Sigmoid colon (tissue), 6 donors: ENCODE measurements at regions not wholly inside any gene's neighbourhood (a gene's known extent, or its start where the extent isn't known, plus 50 kb on each side); places are given as distances from the start of the nearest gene placed in this dataset.
"Not testable (repeated sequence)": the region's sequence is repeated elsewhere in the genome, so short reads cannot be mapped to it uniquely, and the experiment has no call there.

Experiments
- DNase-seq: peaks from one replicate; pipeline ENCODE4 v3.0.0-alpha.2; 2019
- H3K27ac ChIP-seq, 4 donors: fragments of 200-600 bp; sonication (generic); one replicate each; pipeline ENCODE4 v1.5.1; 2016 to 2019; ENCODE audit warnings: mild to moderate bottlenecking in 1 of 4
- H3K27me3 ChIP-seq, 3 donors: fragments of 200-600 bp; sonication (generic); one replicate each; pipeline ENCODE4 v1.5.1; 2019; ENCODE audit warnings: mild to moderate bottlenecking in 1 of 3
- H3K36me3 ChIP-seq, 4 donors: fragments of 200-600 bp; sonication (generic); one replicate each; pipeline ENCODE4 v1.5.1; 2016 to 2019
- H3K4me1 ChIP-seq, 4 donors: fragments of 200-600 bp; sonication (generic); one replicate each; pipeline ENCODE4 v1.5.1; 2017 to 2019
- H3K4me3 ChIP-seq, 4 donors: fragments of 200-600 bp; sonication (generic); one replicate each; pipeline ENCODE4 v1.5.1; 2017 to 2019; ENCODE audit warnings: mild to moderate bottlenecking in 2 of 4, moderate library complexity in 1 of 4
- H3K9me3 ChIP-seq, 4 donors: fragments of 200-600 bp in 3 of 4; sonication (generic) in 3 of 4; one replicate each; pipeline versions ENCODE4 v1.5.1 to v1.6.1; 2013 to 2019
- CTCF ChIP-seq, 4 experiments: fragments of 450-650 bp in 3 of 4; fragments of 200-600 bp in 1 of 4; IDR thresholded peaks; one replicate each; pipeline ENCODE4 v1.5.1; 2016 to 2019; ENCODE audit warnings: antibody characterized with exemption in 4 of 4, mild to moderate bottlenecking in 3 of 4, moderate library complexity in 2 of 4
- EP300 ChIP-seq, 4 donors: sonication (generic); formaldehyde crosslinking; IDR thresholded peaks; one replicate each; pipeline ENCODE4 v1.6.1; 2017; ENCODE audit warnings: antibody characterized with exemption in 4 of 4
- POLR2A ChIP-seq, 2 donors: fragments of 450-650 bp; IDR thresholded peaks; one replicate each; pipeline ENCODE4 v1.6.1; 2016; ENCODE audit warnings: antibody characterized with exemption in 2 of 2, mild to moderate bottlenecking in 2 of 2, moderate library complexity in 2 of 2
- POLR2AphosphoS5 ChIP-seq, 4 donors: sonication (generic); formaldehyde crosslinking; IDR thresholded peaks; one replicate each; pipeline ENCODE4 v1.6.1; 2017; ENCODE audit warnings: antibody characterized with exemption in 4 of 4
- WGBS, 2 donors: extraction: QIAGEN DNeasy Blood & Tissue Kit; methylation state at CpG; one replicate each; pipeline ENCODE4 v1.1.7; 2013; 5-methylcytosine and 5-hydroxymethylcytosine counted together
- intact Hi-C: fragments of 100-400 bp; cut with DNase I; formaldehyde crosslinking; loops from one replicate; pipeline ENCODE4 v1.15.1; 2023
- donor health status: healthy with polysubstance abuse.
- donor health status: healthy.

- Histone ChIP-seq H3K4me1 (no peaks in the 10 kb centered on the region), H3K36me3 (no peaks in the 10 kb centered on the region), H3K27ac (no peak overlapping the region), H3K4me3 (no peak overlapping the region), H3K9me3 (no peaks in the 10 kb centered on the region), H3K27me3 (no peaks in the 10 kb centered on the region)
- no peak for DNase-seq
- intact Hi-C loops, result no loop called here
- 69 to 86% methylated on average over 3 of the region's 3 CpGs for WGBS, 2 donors
- TF ChIP-seq POLR2AphosphoS5 (IDR thresholded peaks at IDR 0.05) (no peak), CTCF (IDR thresholded peaks at IDR 0.05) (no peak), POLR2A (IDR thresholded peaks at IDR 0.05) (no peak), EP300 (IDR thresholded peaks at IDR 0.05) (no peak)
These were observed 290.1 kb downstream of the AGTPBP1 start for GRCh38 chr9:85451680-85452079.

- Histone ChIP-seq H3K4me1 (no peaks in the 10 kb centered on the region), H3K4me3 (no peak overlapping the region), H3K27ac (no peak overlapping the region), H3K27me3 (no peaks in the 10 kb centered on the region), H3K9me3 (no peaks in the 10 kb centered on the region), H3K36me3 (no peaks in the 10 kb centered on the region)
- TF ChIP-seq CTCF (IDR thresholded peaks at IDR 0.05), result no peak
- no peak for TF ChIP-seq EP300 (IDR thresholded peaks at IDR 0.05)
- no peak for TF ChIP-seq POLR2AphosphoS5 (IDR thresholded peaks at IDR 0.05)
- no peak for TF ChIP-seq POLR2A (IDR thresholded peaks at IDR 0.05)
- DNase-seq, result no peak
- intact Hi-C loops, result no loop called here
These were observed 295.9 kb downstream of the AGTPBP1 start for GRCh38 chr9:85445887-85446286.

GRCh38 chr9:85444243-85444642 lies 297.5 kb downstream of the AGTPBP1 start:
- no peak overlapping the region for H3K27ac ChIP-seq
- H3K27me3 ChIP-seq, result no peaks in the 10 kb centered on the region
- H3K4me1 ChIP-seq, result no peaks in the 10 kb centered on the region
- 78 to 80% methylated on average over 5 of the region's 5 CpGs for WGBS, 2 donors
- intact Hi-C loops, result no loop called here
- no peak overlapping the region for H3K4me3 ChIP-seq
- no peaks in the 10 kb centered on the region for H3K36me3 ChIP-seq
- DNase-seq, result no peak
- TF ChIP-seq CTCF (IDR thresholded peaks at IDR 0.05) (no peak), POLR2A (IDR thresholded peaks at IDR 0.05) (no peak), POLR2AphosphoS5 (IDR thresholded peaks at IDR 0.05) (no peak), EP300 (IDR thresholded peaks at IDR 0.05) (no peak)
- H3K9me3 ChIP-seq, result no peaks in the 10 kb centered on the region

GRCh38 chr9:85443190-85443598 lies 298.6 kb downstream of the AGTPBP1 start:
- H3K27ac ChIP-seq, result no peak overlapping the region
- intact Hi-C loops, result no loop called here
- DNase-seq, result no peak
- 77 to 80% methylated on average over 7 of the region's 7 CpGs for WGBS, 2 donors
- no peaks in the 10 kb centered on the region for H3K9me3 ChIP-seq
- no peak overlapping the region for H3K4me3 ChIP-seq
- H3K36me3 ChIP-seq, result no peaks in the 10 kb centered on the region
- TF ChIP-seq EP300 (IDR thresholded peaks at IDR 0.05) (no peak), POLR2A (IDR thresholded peaks at IDR 0.05) (no peak), POLR2AphosphoS5 (IDR thresholded peaks at IDR 0.05) (no peak), CTCF (IDR thresholded peaks at IDR 0.05) (no peak)
- no peaks in the 10 kb centered on the region for H3K4me1 ChIP-seq
- H3K27me3 ChIP-seq, result no peaks in the 10 kb centered on the region

- WGBS, 2 donors, result 71 to 82% methylated on average over 7 of the region's 7 CpGs
- Histone ChIP-seq H3K4me1 (no peaks in the 10 kb centered on the region), H3K36me3 (no peaks in the 10 kb centered on the region), H3K27me3 (no peaks in the 10 kb centered on the region), H3K4me3 (no peak overlapping the region), H3K27ac (no peak overlapping the region), H3K9me3 (no peaks in the 10 kb centered on the region)
- no peak for DNase-seq
- intact Hi-C loops, result no loop called here
- TF ChIP-seq POLR2A (IDR thresholded peaks at IDR 0.05), result no peak
- no peak for TF ChIP-seq POLR2AphosphoS5 (IDR thresholded peaks at IDR 0.05)
- no peak for TF ChIP-seq CTCF (IDR thresholded peaks at IDR 0.05)
- no peak for TF ChIP-seq EP300 (IDR thresholded peaks at IDR 0.05)
These were observed 302.0 kb downstream of the AGTPBP1 start for GRCh38 chr9:85439791-85440190.

GRCh38 chr9:85433956-85434355 lies 307.8 kb downstream of the AGTPBP1 start:
- peaks cover 0 to 17% (median 5%) of the 10 kb centered on the region in 4 donors for H3K4me1 ChIP-seq
- H3K9me3 ChIP-seq, DNase-seq, H3K4me3 ChIP-seq, H3K27ac ChIP-seq, H3K36me3 ChIP-seq, H3K27me3 ChIP-seq, intact Hi-C loops: not testable (repeated sequence)
- WGBS, 2 donors, result 95 to 96% methylated on average over 2 of the region's 2 CpGs

- H3K9me3 ChIP-seq, H3K36me3 ChIP-seq, DNase-seq, H3K27me3 ChIP-seq, H3K4me3 ChIP-seq, intact Hi-C loops, H3K27ac ChIP-seq: not testable (repeated sequence)
- H3K4me1 ChIP-seq, result peaks cover 0 to 17% (median 5%) of the 10 kb centered on the region in 4 donors
- WGBS, 2 donors, result 53 to 54% methylated on average over 3 of the region's 3 CpGs
These were observed 308.2 kb downstream of the AGTPBP1 start for GRCh38 chr9:85433551-85433950.
